ENCODE measurements at regions not wholly inside any gene's neighbourhood (a gene's known extent, or its start where the extent isn't known, plus 50 kb on each side); places are given as distances from the start of the nearest gene placed in this dataset.

- no peak for ATAC-seq (ENCODE audit: low read depth)
- H2AFZ ChIP-seq (replicated peaks; ENCODE audit: low read length, poor library complexity) = no peak overlapping the region
- no TSS peak for BruUV-seq (replicated peaks)
Measured at GRCh38 chr2:155200753-155201152, 502.3 kb downstream of the KCNJ3 start.

More at GRCh38 chr2:155200753-155201152, 502.3 kb downstream of the KCNJ3 start:
- Histone ChIP-seq H4K20me1 (ENCODE audit: insufficient read depth, low read length) (no peaks in the 10 kb centered on the region), H2AK9ac (replicated peaks; ENCODE audit: low read depth, low read length, poor library complexity) (no peak overlapping the region), H3K4me1 (ENCODE audit: control insufficient read depth, insufficient read depth, low read length) (no peaks in the 10 kb centered on the region), H3K9me1 (ENCODE audit: insufficient read depth, low read length) (no peaks in the 10 kb centered on the region), H3K14ac (replicated peaks; ENCODE audit: low read depth, low read length) (no peak overlapping the region), H4K91ac (ENCODE audit: insufficient read depth, low read depth, low read length) (no peak overlapping the region), H2BK120ac (ENCODE audit: low read depth, low read length) (no peak overlapping the region), H3K4me2 (ENCODE audit: low read depth, low read length) (no peak overlapping the region), H3K9ac (ENCODE audit: low read depth, low read length) (no peak overlapping the region), H3K4ac (ENCODE audit: low read depth, low read length) (no peak overlapping the region), H3K4me3 (ENCODE audit: insufficient read depth, low read depth, low read length) (no peak overlapping the region), H3K27me3 (ENCODE audit: control insufficient read depth, insufficient read depth, low read length) (no peaks in the 10 kb centered on the region), H2AK5ac (ENCODE audit: low read depth, low read length) (no peak overlapping the region), H3K18ac (ENCODE audit: low read depth, low read length) (no peak overlapping the region), H3K36me3 (ENCODE audit: control insufficient read depth, insufficient read depth, low read length) (no peaks in the 10 kb centered on the region), H3K79me1 (ENCODE audit: low read depth in 1 of 2, low read length in 2 of 2) (no peaks in the 10 kb centered on the region), H3K27ac (ENCODE audit: insufficient read depth, low read length) (no peak overlapping the region), H2BK15ac (ENCODE audit: low read depth, low read length) (no peak overlapping the region), H3K9me3 (ENCODE audit: control insufficient read depth, insufficient read depth, low read length) (peaks cover 5% of the 10 kb centered on the region), H3K23ac (ENCODE audit: low read depth, low read length) (no peak overlapping the region), H3K56ac (ENCODE audit: extremely low read depth, insufficient read depth, low read length) (no peak overlapping the region), H2BK20ac (ENCODE audit: low read depth, low read length) (no peak overlapping the region), H4K8ac (ENCODE audit: low read depth in 2 of 2, low read length in 2 of 2) (no peak overlapping the region), H2BK5ac (ENCODE audit: low read depth, low read length, poor library complexity, severe bottlenecking) (no peak overlapping the region), H4K5ac (ENCODE audit: low read depth, low read length) (no peak overlapping the region)
- TF ChIP-seq RFX5 (IDR thresholded peaks at IDR 0.05; ENCODE audit: low read depth, low read length) (no peak), CHD1 (IDR thresholded peaks at IDR 0.05; ENCODE audit: low read depth, low read length) (no peak), RCOR1 (IDR thresholded peaks at IDR 0.05; ENCODE audit: insufficient replicate concordance, low read length) (no peak), BHLHE40 (IDR thresholded peaks at IDR 0.05; ENCODE audit: low read depth, low read length) (no peak), USF2 (IDR thresholded peaks at IDR 0.05; ENCODE audit: low read depth, low read length) (no peak), RAD21 (IDR thresholded peaks at IDR 0.05; ENCODE audit: low read length) (no peak), CEBPB (IDR thresholded peaks at IDR 0.05; ENCODE audit: low read depth, low read length) (no peak), POLR2A (IDR thresholded peaks at IDR 0.05; ENCODE audit: low read depth, low read length) (no peak), MAZ (IDR thresholded peaks at IDR 0.05; ENCODE audit: borderline replicate concordance, low read depth, low read length) (no peak), FOS (IDR thresholded peaks at IDR 0.05; ENCODE audit: low read depth, low read length) (no peak), NFE2L2 (IDR thresholded peaks at IDR 0.05; ENCODE audit: low read depth, low read length) (no peak), ELK1 (IDR thresholded peaks at IDR 0.05; ENCODE audit: borderline replicate concordance, low read depth, low read length) (no peak), MAFK (IDR thresholded peaks at IDR 0.05; ENCODE audit: low read depth, low read length) (no peak), CTCF (conservative IDR thresholded peaks at IDR 0.05; ENCODE audit: low read depth, low read length) (no peak), MXI1 (IDR thresholded peaks at IDR 0.05; ENCODE audit: borderline replicate concordance, low read depth, low read length) (no peak), SMC3 (IDR thresholded peaks at IDR 0.05; ENCODE audit: low read depth, low read length) (no peak)
- intact Hi-C loops (cut with micrococcal nuclease) (no loop called here), in situ Hi-C loops (cut with MboI; ENCODE audit: low sequenced_read_pairs) (no loop called here), dilution Hi-C loops (cut with HindIII; ENCODE audit: low sequenced_read_pairs, unreplicated experiment) (no loop called here)
- ChIA-PET CTCF (no interaction called here), POLR2A (ENCODE audit: unreplicated experiment) (no interaction called here)
- no peak for DNase-seq

All from IMR-90 (cell line).